ENCODE measurements at regions not wholly inside any gene's neighbourhood (a gene's known extent, or its start where the extent isn't known, plus 50 kb on each side); places are given as distances from the start of the nearest gene placed in this dataset.
"Not testable (repeated sequence)": the region's sequence is repeated elsewhere in the genome, so short reads cannot be mapped to it uniquely, and the experiment has no call there.

GRCh38 chrX:87425618-87426017 is 92.0 kb upstream of the KLHL4 start:
- no peaks in the 10 kb centered on the region for H3K36me3 ChIP-seq (ENCODE audit: control insufficient read depth in 2 of 2, insufficient read depth in 2 of 2, low read length in 1 of 2)
- H3K27me3 ChIP-seq (ENCODE audit: control insufficient read depth in 2 of 2, insufficient read depth in 1 of 2, low read length in 1 of 2), result no peaks in the 10 kb centered on the region
- no peak for DNase-seq (ENCODE audit: low read depth in 6 of 9, low spot score in 9 of 9)
- 60% methylated on average over 3 of the region's 3 CpGs for WGBS
- H3K4me1 ChIP-seq (ENCODE audit: control insufficient read depth in 2 of 2, insufficient read depth in 2 of 2, low read length in 2 of 2), result no peaks in the 10 kb centered on the region
- H3K4me3 ChIP-seq (ENCODE audit: low read length in 2 of 2), result no peak overlapping the region
- H3K9me3 ChIP-seq (ENCODE audit: control insufficient read depth in 2 of 2, insufficient read depth in 1 of 2, low read length in 1 of 2), result peaks cover 0 to 5% of the 10 kb centered on the region in 2 donors
- no peak overlapping the region for H3K27ac ChIP-seq (ENCODE audit: low read depth in 1 of 2, low read length in 1 of 2)

DNA sequence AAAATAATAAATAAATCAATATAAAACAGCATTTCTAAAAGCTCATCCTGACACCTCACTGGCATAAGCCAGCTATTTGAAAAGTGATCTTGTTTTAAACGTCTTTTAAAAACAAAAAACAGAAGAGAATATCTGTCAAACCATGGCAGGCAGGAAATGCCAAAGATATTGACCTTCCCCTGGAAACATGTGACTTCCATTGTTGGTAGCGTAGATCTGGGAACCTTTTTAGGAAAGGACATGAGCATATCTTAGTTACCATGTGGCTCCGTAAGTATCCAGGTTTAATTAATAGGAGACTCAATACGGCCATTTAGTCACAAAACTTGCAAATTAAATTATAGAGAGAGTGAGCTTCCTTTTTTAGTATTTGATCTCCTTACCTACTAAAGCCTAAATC is 83.0 kb upstream of the KLHL4 start:
- Histone ChIP-seq H3K27me3 (ENCODE audit: control insufficient read depth in 2 of 2, insufficient read depth in 1 of 2, low read length in 1 of 2) (no peaks in the 10 kb centered on the region), H3K36me3 (ENCODE audit: control insufficient read depth in 2 of 2, insufficient read depth in 2 of 2, low read length in 1 of 2) (no peaks in the 10 kb centered on the region), H3K4me1 (ENCODE audit: control insufficient read depth in 2 of 2, insufficient read depth in 2 of 2, low read length in 2 of 2) (no peaks in the 10 kb centered on the region), H3K4me3 (ENCODE audit: low read length in 2 of 2) (no peak overlapping the region), H3K27ac (ENCODE audit: low read depth in 1 of 2, low read length in 1 of 2) (no peak overlapping the region), H3K9me3 (ENCODE audit: control insufficient read depth in 2 of 2, insufficient read depth in 1 of 2, low read length in 1 of 2) (no peaks in the 10 kb centered on the region)
- 62% methylated on average over 4 of the region's 4 CpGs for WGBS
- DNase-seq (ENCODE audit: low read depth in 6 of 9, low spot score in 9 of 9), result no peak

DNA sequence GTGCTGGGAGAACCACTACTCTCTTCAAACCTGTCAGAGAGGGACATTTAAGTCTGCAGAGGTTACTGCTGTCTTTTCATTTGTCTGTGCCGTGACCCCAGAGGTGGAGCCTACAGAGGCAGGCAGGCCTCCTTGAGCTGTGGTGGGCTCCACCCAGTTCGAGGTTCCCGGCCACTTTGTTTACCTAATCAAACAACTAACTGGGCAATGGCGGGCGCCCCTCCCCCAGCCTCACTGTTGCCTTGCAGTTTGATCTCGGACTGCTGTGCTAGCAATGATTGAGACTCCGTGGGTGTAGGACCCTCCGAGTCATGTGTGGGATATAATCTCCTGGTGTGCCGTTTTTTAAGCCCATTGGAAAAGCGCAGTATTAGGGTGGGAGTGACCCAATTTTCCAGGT is 69.0 kb upstream of the KLHL4 start:
- not testable (repeated sequence) for H3K27me3 ChIP-seq (ENCODE audit: control insufficient read depth in 2 of 2, insufficient read depth in 1 of 2, low read length in 1 of 2); H3K36me3 ChIP-seq (ENCODE audit: control insufficient read depth in 2 of 2, insufficient read depth in 2 of 2, low read length in 1 of 2); H3K27ac ChIP-seq (ENCODE audit: low read depth in 1 of 2, low read length in 1 of 2); H3K4me1 ChIP-seq (ENCODE audit: control insufficient read depth in 2 of 2, insufficient read depth in 2 of 2, low read length in 2 of 2); H3K4me3 ChIP-seq (ENCODE audit: low read length in 2 of 2); H3K9me3 ChIP-seq (ENCODE audit: control insufficient read depth in 2 of 2, insufficient read depth in 1 of 2, low read length in 1 of 2); DNase-seq (ENCODE audit: low read depth in 6 of 9, low spot score in 9 of 9)
- 95% methylated on average over 10 of the region's 10 CpGs for WGBS

DNA sequence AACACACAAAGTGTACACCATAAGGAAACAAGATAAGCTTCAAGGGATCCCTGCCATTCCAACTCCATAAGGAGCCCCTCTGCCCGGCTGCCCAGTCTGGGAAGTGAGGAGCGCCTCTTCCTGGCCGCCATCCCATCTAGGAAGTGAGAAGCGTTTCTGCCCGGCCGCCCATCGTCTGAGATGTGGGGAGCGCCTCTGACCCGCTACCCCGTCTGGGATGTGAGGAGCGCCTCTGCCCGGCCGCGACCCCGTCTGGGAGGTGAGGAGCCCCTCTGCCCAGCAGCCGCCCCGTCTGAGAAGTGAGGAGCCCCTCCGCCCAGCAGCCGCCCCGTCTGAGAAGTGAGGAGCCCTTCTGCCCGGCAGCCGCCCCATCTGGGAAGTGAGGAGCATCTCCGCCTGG is 51.8 kb upstream of the KLHL4 start:
- H3K27ac ChIP-seq (ENCODE audit: low read depth in 1 of 2, low read length in 1 of 2); H3K36me3 ChIP-seq (ENCODE audit: control insufficient read depth in 2 of 2, insufficient read depth in 2 of 2, low read length in 1 of 2); H3K27me3 ChIP-seq (ENCODE audit: control insufficient read depth in 2 of 2, insufficient read depth in 1 of 2, low read length in 1 of 2); H3K4me3 ChIP-seq (ENCODE audit: low read length in 2 of 2); DNase-seq (ENCODE audit: low read depth in 6 of 9, low spot score in 9 of 9); H3K9me3 ChIP-seq (ENCODE audit: control insufficient read depth in 2 of 2, insufficient read depth in 1 of 2, low read length in 1 of 2); H3K4me1 ChIP-seq (ENCODE audit: control insufficient read depth in 2 of 2, insufficient read depth in 2 of 2, low read length in 2 of 2): not testable (repeated sequence)
- 91% methylated on average over 13 of the region's 23 CpGs for WGBS

Measured in thymus (tissue), 11 donors.